ENCODE measurements at regions not wholly inside any gene's neighbourhood (a gene's known extent, or its start where the extent isn't known, plus 50 kb on each side); places are given as distances from the start of the nearest gene placed in this dataset.
A peak's percentile ranks its signal among the peaks of the same experiment; 100 is the strongest.

- peak; percentile 42 for DNase-seq
These were observed 392.0 kb upstream of the RORA start for GRCh38 chr15:61621146-61621545.

GRCh38 chr15:61620151-61620550 lies 391.0 kb upstream of the RORA start:
- no peak for DNase-seq

- DNase-seq: no peak
These were observed 384.6 kb upstream of the RORA start for GRCh38 chr15:61613729-61614128.

- DNase-seq: no peak
These were observed 384.0 kb upstream of the RORA start for GRCh38 chr15:61613138-61613537.

GRCh38 chr15:61612111-61612510 lies 383.0 kb upstream of the RORA start:
- no peak for DNase-seq

GRCh38 chr15:61605343-61605742 lies 376.2 kb upstream of the RORA start:
- DNase-seq: no peak

- peak; percentile 36 for DNase-seq
These were observed 369.6 kb upstream of the RORA start for GRCh38 chr15:61598655-61599054.

- no peak for DNase-seq
These were observed 355.3 kb upstream of the RORA start for GRCh38 chr15:61584410-61584809.

GRCh38 chr15:61582092-61582491 lies 353.0 kb upstream of the RORA start:
- DNase-seq: no peak

GRCh38 chr15:61575597-61575996 lies 346.5 kb upstream of the RORA start:
- DNase-seq: no peak

- DNase-seq: no peak
These were observed 341.9 kb upstream of the RORA start for GRCh38 chr15:61571026-61571425.

GRCh38 chr15:61564785-61565184 lies 335.7 kb upstream of the RORA start:
- no peak for DNase-seq

- DNase-seq: no peak
These were observed 329.4 kb upstream of the RORA start for GRCh38 chr15:61558172-61559136.

- DNase-seq: no peak
These were observed 327.0 kb upstream of the RORA start for GRCh38 chr15:61556037-61556648.

- DNase-seq: no peak
These were observed 320.6 kb upstream of the RORA start for GRCh38 chr15:61549727-61550126.

- no peak for DNase-seq
These were observed 316.7 kb upstream of the RORA start for GRCh38 chr15:61545763-61546162.

- no peak for DNase-seq
These were observed 312.4 kb upstream of the RORA start for GRCh38 chr15:61541516-61541915.

- no peak for DNase-seq
These were observed 308.2 kb upstream of the RORA start for GRCh38 chr15:61537337-61537736.

GRCh38 chr15:61534986-61535385 lies 305.9 kb upstream of the RORA start:
- no peak for DNase-seq

GRCh38 chr15:61530769-61531168 lies 301.7 kb upstream of the RORA start:
- DNase-seq: no peak

- DNase-seq: no peak
These were observed 299.4 kb upstream of the RORA start for GRCh38 chr15:61528581-61528910.

GRCh38 chr15:61527836-61528580 lies 298.9 kb upstream of the RORA start:
- no peak for DNase-seq

GRCh38 chr15:61524545-61524944 lies 295.4 kb upstream of the RORA start:
- DNase-seq: no peak

- DNase-seq: no peak
These were observed 295.0 kb upstream of the RORA start for GRCh38 chr15:61524086-61524485.
